ENCODE measurements at regions not wholly inside any gene's neighbourhood (a gene's known extent, or its start where the extent isn't known, plus 50 kb on each side); places are given as distances from the start of the nearest gene placed in this dataset.

- DNase-seq (ENCODE audit: low read depth): no peak
- no peak overlapping the region for H3K4me3 ChIP-seq (ENCODE audit: low read depth, low read length)
- TF ChIP-seq CTCF (IDR thresholded peaks at IDR 0.05; ENCODE audit: low read depth, low read length) (no peak), MYC (IDR thresholded peaks at IDR 0.05; ENCODE audit: low read depth, low read length) (no peak), MAX (IDR thresholded peaks at IDR 0.05; ENCODE audit: low read depth, low read length) (no peak), POLR2A (IDR thresholded peaks at IDR 0.05; ENCODE audit: extremely low read depth, insufficient read length) (no peak)
Observed at GRCh38 chr2:217443601-217444000, 559.2 kb downstream of the TNS1 start.

- H3K4me3 ChIP-seq (ENCODE audit: low read depth, low read length): no peak overlapping the region
- no peak for DNase-seq (ENCODE audit: low read depth)
- no peak for TF ChIP-seq MYC (IDR thresholded peaks at IDR 0.05; ENCODE audit: low read depth, low read length)
- TF ChIP-seq CTCF (IDR thresholded peaks at IDR 0.05; ENCODE audit: low read depth, low read length): no peak
- no peak for TF ChIP-seq POLR2A (IDR thresholded peaks at IDR 0.05; ENCODE audit: extremely low read depth, insufficient read length)
- TF ChIP-seq MAX (IDR thresholded peaks at IDR 0.05; ENCODE audit: low read depth, low read length): no peak
Observed at GRCh38 chr2:217440000-217440399, 562.8 kb downstream of the TNS1 start.

GRCh38 chr2:217438821-217439220 is 564.0 kb downstream of the TNS1 start:
- H3K4me3 ChIP-seq (ENCODE audit: low read depth, low read length): no peak overlapping the region
- TF ChIP-seq CTCF (IDR thresholded peaks at IDR 0.05; ENCODE audit: low read depth, low read length) (no peak), MYC (IDR thresholded peaks at IDR 0.05; ENCODE audit: low read depth, low read length) (no peak), POLR2A (IDR thresholded peaks at IDR 0.05; ENCODE audit: extremely low read depth, insufficient read length) (no peak), MAX (IDR thresholded peaks at IDR 0.05; ENCODE audit: low read depth, low read length) (no peak)
- DNase-seq (ENCODE audit: low read depth): no peak

- TF ChIP-seq MYC (IDR thresholded peaks at IDR 0.05; ENCODE audit: low read depth, low read length): no peak
- TF ChIP-seq CTCF (IDR thresholded peaks at IDR 0.05; ENCODE audit: low read depth, low read length): no peak
- TF ChIP-seq POLR2A (IDR thresholded peaks at IDR 0.05; ENCODE audit: extremely low read depth, insufficient read length): no peak
- TF ChIP-seq MAX (IDR thresholded peaks at IDR 0.05; ENCODE audit: low read depth, low read length): no peak
- DNase-seq (ENCODE audit: low read depth): peak; percentile 24
- H3K4me3 ChIP-seq (ENCODE audit: low read depth, low read length): no peak overlapping the region
Observed at GRCh38 chr2:217438136-217438535, 564.7 kb downstream of the TNS1 start.

- DNase-seq (ENCODE audit: low read depth): no peak
- TF ChIP-seq MYC (IDR thresholded peaks at IDR 0.05; ENCODE audit: low read depth, low read length): no peak
- TF ChIP-seq MAX (IDR thresholded peaks at IDR 0.05; ENCODE audit: low read depth, low read length): no peak
- no peak for TF ChIP-seq POLR2A (IDR thresholded peaks at IDR 0.05; ENCODE audit: extremely low read depth, insufficient read length)
- TF ChIP-seq CTCF (IDR thresholded peaks at IDR 0.05; ENCODE audit: low read depth, low read length): no peak
- no peak overlapping the region for H3K4me3 ChIP-seq (ENCODE audit: low read depth, low read length)
Observed at GRCh38 chr2:217437290-217437870, 565.4 kb downstream of the TNS1 start.

Measured in NB4 (cell line).